ENCODE measurements at regions not wholly inside any gene's neighbourhood (a gene's known extent, or its start where the extent isn't known, plus 50 kb on each side); places are given as distances from the start of the nearest gene placed in this dataset.

GRCh38 chr5:105803431-105803830 lies 1867.3 kb downstream of the EFNA5 start:
- no peak for DNase-seq

- DNase-seq: no peak
Measured at GRCh38 chr5:105794578-105794977, 1876.2 kb downstream of the EFNA5 start.

- no peak for DNase-seq
Measured at GRCh38 chr5:105789246-105789645, 1881.5 kb downstream of the EFNA5 start.

- DNase-seq: no peak
Measured at GRCh38 chr5:105783811-105784210, 1886.9 kb downstream of the EFNA5 start.

DNA sequence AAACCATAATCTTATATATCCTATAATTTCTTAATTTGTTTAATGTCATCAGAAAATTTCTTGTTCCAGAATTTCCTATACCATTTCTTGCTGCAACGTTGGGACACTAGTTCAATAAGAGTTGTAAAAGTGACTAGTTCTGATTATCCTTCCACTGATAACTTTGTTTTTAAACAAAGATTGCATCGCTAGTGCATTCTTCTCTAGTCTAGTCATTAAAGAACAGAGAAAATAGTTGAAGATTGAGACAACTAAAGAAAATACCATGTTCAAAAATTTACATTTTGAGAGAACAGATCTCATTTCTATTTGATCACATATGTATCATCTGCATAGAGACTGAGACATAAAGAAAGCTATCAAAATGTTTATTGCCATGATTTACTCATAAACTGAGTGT lies 1888.2 kb downstream of the EFNA5 start:
- DNase-seq: no peak

DNA sequence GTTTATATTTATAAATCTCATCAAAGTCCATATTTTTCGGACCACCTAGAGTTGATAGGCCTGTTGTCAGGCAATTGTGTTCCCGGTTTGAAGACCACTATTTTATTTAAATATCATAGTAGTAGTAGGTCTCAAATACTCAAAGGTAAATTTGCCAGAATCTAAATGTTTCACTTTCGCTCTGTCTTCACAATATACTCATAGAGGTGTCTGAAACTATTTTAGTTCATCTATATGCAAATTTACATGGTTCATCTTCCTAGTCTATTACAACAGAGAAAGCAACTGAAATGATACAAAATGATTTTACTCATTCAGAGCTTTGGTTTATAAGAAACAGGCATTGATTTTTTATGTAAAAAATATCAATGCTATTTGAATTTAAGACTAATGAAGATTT lies 1897.5 kb downstream of the EFNA5 start:
- DNase-seq: no peak

DNA sequence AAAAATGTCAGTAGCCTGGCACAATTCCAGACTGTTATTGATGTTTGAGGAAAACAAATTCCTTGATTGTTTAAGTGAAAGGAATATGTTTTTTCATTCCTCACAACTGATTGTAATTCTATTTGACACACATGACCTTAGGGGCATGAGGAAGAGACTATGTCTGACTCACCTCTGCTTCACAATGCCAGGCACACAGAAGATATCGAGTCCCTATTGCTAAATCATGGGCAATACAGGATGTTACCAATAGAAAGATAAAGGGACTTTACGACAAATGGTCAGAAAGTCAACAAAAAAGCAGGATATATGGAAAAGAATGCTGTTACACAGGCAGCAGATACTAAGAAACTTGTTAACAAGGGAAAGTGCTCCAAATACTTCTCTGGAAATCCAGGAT lies 1903.5 kb downstream of the EFNA5 start:
- no peak for DNase-seq

DNA sequence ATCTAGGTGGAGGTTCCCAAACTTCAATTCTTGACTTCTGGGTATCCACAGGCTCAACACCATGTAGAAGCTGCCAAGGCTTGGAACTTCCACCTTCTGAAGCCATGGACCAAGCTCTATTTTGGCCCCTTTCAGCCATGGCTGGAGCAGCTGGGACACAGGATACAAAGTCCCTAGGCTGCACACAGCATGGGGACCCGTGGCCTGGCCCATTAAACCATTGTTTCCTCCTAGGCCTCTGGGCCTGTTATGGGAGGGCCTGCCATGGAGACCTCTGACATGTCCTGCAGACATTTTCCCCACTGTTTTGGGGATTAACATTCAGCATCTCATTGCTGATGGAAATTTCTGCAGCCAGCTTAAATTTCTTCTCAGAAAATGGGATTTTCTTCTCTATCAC lies 1908.0 kb downstream of the EFNA5 start:
- DNase-seq: no peak

DNA sequence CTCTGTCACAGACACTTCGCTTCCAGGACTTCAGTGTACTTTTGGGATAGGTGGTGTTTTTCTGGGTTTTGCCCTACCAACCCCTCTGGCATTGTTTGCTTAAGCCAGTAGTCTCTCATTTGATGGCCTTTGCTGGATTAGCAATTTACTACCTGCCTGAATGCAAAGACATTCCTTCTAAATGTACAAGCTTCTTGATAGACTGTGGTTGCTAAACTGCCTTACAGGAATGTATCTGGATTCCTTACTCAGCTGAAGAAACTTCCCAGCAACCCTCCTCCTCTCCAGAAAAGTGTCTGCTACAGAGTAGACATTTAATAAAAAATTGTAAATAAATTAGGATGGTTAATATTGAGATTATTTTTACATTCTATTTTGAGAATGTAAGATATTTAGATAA lies 1916.7 kb downstream of the EFNA5 start:
- no peak for DNase-seq

- no peak for DNase-seq
Measured at GRCh38 chr5:105752801-105753200, 1917.9 kb downstream of the EFNA5 start.

- no peak for DNase-seq
Measured at GRCh38 chr5:105751908-105752307, 1918.8 kb downstream of the EFNA5 start.

DNA sequence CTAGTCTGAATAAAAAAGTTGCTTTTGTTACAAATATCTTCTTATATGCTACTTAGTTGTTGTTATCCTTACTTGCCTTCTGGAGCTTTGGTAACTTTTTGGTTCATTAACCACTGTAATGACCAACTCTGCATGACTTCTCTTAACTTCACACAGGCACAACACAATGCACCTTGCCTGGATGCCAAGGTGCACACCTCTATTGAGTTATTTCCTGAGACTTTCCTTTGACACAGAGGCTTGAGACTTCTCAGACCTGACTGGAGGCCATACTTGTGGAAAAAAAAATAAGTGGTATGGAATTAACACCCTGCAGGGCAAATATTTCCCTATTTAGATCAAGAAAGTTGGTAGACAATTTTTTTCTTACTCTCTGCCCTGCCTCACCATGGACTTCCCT lies 1925.6 kb downstream of the EFNA5 start:
- no peak for DNase-seq

DNA sequence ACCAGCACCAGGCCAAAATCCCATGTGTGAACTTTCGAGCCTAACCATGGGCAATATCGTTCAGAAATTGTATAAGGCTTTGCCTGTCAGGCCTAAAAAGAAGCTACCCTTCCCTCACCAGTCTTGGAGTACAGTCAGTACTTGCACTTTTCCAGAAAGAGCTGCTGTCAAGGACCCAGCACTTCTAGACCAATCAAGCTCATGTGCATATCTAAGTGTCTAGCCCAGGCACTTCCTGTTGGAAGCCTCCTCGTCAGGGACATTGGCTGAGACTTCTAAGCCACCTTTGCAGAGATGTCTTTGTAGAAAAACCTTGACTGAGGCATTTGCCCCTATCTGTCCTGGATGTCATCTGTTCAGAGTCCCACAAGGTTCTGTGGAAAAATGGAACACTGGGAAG lies 1930.5 kb downstream of the EFNA5 start:
- no peak for DNase-seq

GRCh38 chr5:105739732-105740131 lies 1931.0 kb downstream of the EFNA5 start:
- DNase-seq: no peak

GRCh38 chr5:105735704-105736103 lies 1935.0 kb downstream of the EFNA5 start:
- DNase-seq: peak; percentile 72

- peak; percentile 26 for DNase-seq
Measured at GRCh38 chr5:105730982-105731381, 1939.8 kb downstream of the EFNA5 start.

DNA sequence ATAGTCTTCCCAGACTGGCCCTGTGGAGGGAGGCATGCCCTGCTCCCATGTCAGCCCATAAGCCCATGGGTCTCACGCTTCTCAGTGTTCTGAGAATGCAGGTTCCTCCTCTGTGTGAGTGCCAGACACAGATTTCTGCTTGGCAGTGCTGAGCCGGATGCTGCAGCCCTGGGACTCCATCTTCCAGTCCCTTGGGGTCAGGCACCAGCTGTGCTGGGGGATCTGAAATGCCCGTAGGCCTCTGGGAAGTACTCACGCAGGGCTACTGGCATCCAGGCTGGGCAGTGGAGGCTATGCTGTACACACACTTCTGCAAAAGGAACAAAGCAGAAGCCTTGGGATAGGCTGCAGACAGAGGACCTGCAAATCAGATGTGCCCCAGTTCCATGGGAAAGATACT lies 1944.6 kb downstream of the EFNA5 start:
- DNase-seq: no peak

- DNase-seq: no peak
Measured at GRCh38 chr5:105708442-105708841, 1962.3 kb downstream of the EFNA5 start.

DNA sequence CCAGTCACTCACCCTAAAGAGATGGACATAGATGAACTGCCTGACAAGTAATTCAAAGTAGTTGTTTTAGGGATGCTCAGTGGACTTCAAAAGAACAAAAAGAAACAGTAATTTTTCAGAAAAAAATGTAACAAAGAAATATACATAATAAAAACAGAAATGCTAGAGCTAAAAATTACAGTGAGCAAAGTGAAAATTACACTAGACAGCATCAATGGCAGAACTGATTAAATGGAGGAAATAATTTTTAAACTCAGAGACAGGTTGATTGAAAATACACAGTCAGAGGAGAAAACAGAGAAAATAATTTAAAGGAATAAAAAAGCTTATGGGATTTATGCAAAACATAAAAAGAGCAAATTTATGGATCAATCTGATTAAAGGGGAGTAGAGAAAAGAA lies 1968.4 kb downstream of the EFNA5 start:
- no peak for DNase-seq

- no peak for DNase-seq
Measured at GRCh38 chr5:105696440-105696839, 1974.3 kb downstream of the EFNA5 start.

- no peak for DNase-seq
Measured at GRCh38 chr5:105695941-105696340, 1974.8 kb downstream of the EFNA5 start.

GRCh38 chr5:105689596-105689995 lies 1981.1 kb downstream of the EFNA5 start:
- DNase-seq: no peak

GRCh38 chr5:105688227-105688792 lies 1982.4 kb downstream of the EFNA5 start:
- no peak for DNase-seq

- DNase-seq: no peak
Measured at GRCh38 chr5:105687493-105687892, 1983.2 kb downstream of the EFNA5 start.

DNA sequence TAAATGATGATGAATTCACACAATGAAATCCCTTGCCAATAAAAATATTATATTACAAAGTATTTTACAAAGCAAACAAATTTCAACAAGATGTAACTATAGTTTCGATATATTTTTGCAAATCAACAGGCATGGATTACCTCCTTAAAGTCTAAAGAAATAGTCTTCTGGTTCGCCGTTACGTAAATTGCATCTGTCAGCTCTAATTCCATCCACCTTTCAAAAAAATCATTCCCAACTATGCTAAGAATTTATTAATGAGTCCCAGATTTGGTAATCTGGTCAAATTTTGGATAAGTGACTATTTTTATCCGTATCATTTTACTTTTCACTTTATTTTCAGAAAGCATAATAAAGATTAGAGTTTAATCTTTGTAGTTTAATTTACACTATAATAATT lies 1984.9 kb downstream of the EFNA5 start:
- no peak for DNase-seq
